ENCODE measurements at regions not wholly inside any gene's neighbourhood (a gene's known extent, or its start where the extent isn't known, plus 50 kb on each side); places are given as distances from the start of the nearest gene placed in this dataset.

DNA sequence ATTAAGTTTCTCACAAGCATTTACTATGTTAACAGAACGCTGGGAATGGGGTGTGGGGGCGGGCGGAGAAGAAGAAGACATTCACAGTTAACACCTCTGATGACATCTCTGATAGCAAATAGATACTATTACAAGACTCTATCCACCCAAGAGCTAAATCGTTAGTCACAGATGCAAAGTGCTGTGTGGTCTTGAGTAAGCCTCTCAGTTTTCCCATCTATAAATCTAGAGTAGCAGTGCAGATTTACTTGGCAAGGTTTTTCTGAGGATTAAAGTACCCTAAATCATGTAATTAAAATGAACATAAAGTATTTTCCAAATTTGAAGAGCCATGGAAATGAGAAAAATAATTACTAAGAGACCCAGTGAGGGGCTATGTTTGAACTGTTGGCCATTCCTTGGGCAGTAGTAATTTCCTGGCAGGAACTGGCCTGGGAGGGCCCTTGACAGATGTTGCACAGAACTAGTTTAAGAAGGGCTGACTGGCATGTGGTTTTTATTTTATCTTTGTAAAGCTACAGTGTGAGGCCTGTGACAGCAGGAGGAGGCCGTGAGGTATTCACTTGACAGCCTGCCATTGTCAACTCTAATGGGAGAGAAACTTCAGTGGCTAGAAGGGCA is 58.7 kb upstream of the APOBEC4 start:
- TF ChIP-seq, protein P1, sequence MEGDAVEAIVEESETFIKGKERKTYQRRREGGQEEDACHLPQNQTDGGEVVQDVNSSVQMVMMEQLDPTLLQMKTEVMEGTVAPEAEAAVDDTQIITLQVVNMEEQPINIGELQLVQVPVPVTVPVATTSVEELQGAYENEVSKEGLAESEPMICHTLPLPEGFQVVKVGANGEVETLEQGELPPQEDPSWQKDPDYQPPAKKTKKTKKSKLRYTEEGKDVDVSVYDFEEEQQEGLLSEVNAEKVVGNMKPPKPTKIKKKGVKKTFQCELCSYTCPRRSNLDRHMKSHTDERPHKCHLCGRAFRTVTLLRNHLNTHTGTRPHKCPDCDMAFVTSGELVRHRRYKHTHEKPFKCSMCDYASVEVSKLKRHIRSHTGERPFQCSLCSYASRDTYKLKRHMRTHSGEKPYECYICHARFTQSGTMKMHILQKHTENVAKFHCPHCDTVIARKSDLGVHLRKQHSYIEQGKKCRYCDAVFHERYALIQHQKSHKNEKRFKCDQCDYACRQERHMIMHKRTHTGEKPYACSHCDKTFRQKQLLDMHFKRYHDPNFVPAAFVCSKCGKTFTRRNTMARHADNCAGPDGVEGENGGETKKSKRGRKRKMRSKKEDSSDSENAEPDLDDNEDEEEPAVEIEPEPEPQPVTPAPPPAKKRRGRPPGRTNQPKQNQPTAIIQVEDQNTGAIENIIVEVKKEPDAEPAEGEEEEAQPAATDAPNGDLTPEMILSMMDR (IDR thresholded peaks at IDR 0.05) = no peak
- no peak overlapping the region for H3K27ac ChIP-seq
- no peak for DNase-seq (ENCODE audit: low spot score)
- no peak overlapping the region for H3K4me3 ChIP-seq

DNA sequence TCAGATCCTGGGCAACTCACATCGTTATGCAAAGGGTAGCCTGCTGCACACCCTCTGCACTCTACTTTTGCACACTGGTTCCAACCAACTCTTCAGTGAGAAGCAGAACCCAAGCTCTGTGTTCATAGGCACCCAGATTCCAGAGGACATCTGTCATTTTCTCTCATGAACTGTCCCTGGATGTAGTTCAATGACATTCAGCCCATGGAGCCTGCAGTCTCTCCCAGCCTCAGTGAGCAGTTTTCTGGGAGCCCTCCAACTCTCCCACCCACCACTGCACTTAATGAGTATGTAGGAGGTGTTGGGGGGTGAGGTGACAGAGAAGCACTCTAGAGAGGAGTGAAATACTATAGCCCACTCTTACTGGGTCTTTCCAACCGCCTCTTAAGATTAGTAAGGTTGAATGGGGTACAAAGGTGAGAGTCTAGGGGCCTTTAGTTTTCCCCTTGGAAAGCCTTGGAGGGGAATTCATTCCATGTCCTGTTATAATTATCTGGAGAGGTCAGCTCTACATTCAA is 58.1 kb upstream of the APOBEC4 start:
- no peak overlapping the region for H3K27ac ChIP-seq
- TF ChIP-seq, protein P1 (IDR thresholded peaks at IDR 0.05) = no peak
- no peak for DNase-seq (ENCODE audit: low spot score)
- no peak overlapping the region for H3K4me3 ChIP-seq

DNA sequence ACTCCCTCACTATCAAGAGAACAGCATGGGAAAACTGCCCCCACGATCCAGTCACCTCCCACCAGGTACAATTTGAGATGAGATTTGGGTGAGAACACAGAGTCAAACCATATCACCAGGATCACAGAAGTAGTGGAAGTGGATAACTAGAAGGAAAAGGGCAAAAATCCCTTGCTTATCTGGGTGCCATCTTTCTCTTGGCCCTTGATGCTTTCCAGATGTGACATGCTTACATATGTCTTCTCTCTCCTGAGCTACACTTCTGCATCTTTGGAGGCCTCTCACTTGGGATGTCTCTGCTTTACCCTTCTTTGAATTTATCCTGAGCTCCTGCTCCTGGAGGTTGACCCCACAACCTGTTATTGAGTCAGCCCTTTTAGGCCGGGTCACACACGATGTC is 57.6 kb upstream of the APOBEC4 start:
- DNase-seq (ENCODE audit: low spot score) = no peak
- Histone ChIP-seq H3K4me3 (no peak overlapping the region), H3K27ac (no peak overlapping the region)
- TF ChIP-seq, protein P1 (IDR thresholded peaks at IDR 0.05) = no peak

DNA sequence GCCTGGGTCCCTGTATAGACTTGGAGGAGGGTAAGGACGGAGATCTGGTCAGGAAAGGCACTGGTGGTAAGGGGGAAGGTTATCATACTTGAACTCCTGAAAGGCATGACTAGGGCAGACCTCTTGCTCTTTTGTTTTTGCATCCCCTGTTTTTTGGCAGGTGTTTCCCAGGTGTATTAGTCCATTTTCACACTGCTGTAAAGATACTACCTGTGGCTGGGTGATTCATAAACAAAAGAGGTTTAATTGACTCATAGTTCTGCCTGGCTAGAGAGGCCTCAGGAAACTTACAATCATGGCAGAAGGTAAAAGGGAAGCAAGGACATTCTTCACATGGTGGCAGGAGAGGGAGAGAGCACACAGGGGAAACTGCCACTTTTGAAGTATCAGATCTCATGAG is 57.2 kb upstream of the APOBEC4 start:
- H3K27ac ChIP-seq = no peak overlapping the region
- H3K4me3 ChIP-seq = no peak overlapping the region
- DNase-seq (ENCODE audit: low spot score) = no peak
- TF ChIP-seq, protein P1 (IDR thresholded peaks at IDR 0.05) = no peak

DNA sequence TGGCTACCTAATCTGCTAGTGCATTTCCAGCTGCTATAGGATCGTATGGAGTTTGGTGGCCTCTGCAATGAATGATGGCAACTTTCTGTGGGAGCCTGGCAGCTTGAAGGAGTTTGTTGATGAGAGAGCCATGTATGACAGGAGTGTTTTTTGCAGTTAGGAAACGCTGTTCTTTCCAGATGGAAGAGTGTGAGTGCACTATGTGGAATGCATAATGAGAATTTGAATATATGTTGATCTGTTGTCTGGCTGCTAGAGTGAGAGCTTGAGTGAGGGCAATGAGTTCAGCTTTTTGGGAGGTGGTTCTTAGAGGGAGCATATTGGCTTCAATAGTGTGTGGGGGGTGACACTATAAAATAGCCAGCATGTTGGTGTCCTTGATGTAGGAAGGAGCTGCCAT is 51.0 kb upstream of the APOBEC4 start:
- H3K4me3 ChIP-seq = no peak overlapping the region
- no peak overlapping the region for H3K27ac ChIP-seq
- DNase-seq (ENCODE audit: low spot score) = no peak
- TF ChIP-seq, protein P1 (IDR thresholded peaks at IDR 0.05) = no peak
